SK-N-SH (cell line): ENCODE measurements at regions not wholly inside any gene's neighbourhood (a gene's known extent, or its start where the extent isn't known, plus 50 kb on each side); places are given as distances from the start of the nearest gene placed in this dataset.

Experiments used
- CTCF ChIA-PET: fragments of 300-600, 350-600 bp; formaldehyde crosslinking; extraction: SDS; loops from one replicate; lab custom pipeline; 2021; lab: Yijun Ruan, JAX
- POLR2A ChIA-PET: fragments of 350-600 bp; sonication (Branson Sonifier 250); formaldehyde crosslinking; extraction: SDS; loops from one replicate; lab custom pipeline; 2020; ENCODE audit warnings: antibody characterized with exemption, inconsistent platforms; lab: Yijun Ruan, JAX
- DNase-seq: peaks from one replicate; pipeline ENCODE4 v3.0.0; 2012
- H2AFZ ChIP-seq: fragments of 200-600 bp; sonication (generic); 2 replicates; pipeline ENCODE4 v1.8.1; 2016; ENCODE audit warnings: antibody characterized with exemption, mild to moderate bottlenecking, low read depth
- H3F3A ChIP-seq: fragments of 200-600 bp; sonication (generic); replicated peaks from 2 replicates; pipeline ENCODE3; 2016; ENCODE audit warnings: antibody characterized with exemption, mild to moderate bottlenecking; ENCODE audit not compliant: insufficient read depth
- H3K27ac ChIP-seq, 2 experiments: fragments of 200-500 bp in 1 of 2; fragments of 200-600 bp in 1 of 2; sonication (Bioruptor generic) in 1 of 2; sonication (generic), shearing (Covaris generic) in 1 of 2; 2 replicates each; pipeline versions ENCODE4 v1.5.1 to v1.6.1; 2014 to 2016; ENCODE audit warnings: low read depth in 2 of 2, inconsistent platforms in 1 of 2, low read length in 1 of 2, mild to moderate bottlenecking in 1 of 2, mixed read lengths in 1 of 2
- H3K27me3 ChIP-seq: fragments of 200-600 bp; sonication (generic), shearing (Covaris generic); 2 replicates; pipeline ENCODE4 v1.6.1; 2016; ENCODE audit warnings: mixed run types; ENCODE audit not compliant: insufficient read depth
- H3K36me3 ChIP-seq, 2 experiments: fragments of 200-500 bp in 1 of 2; fragments of 200-600 bp in 1 of 2; sonication (Bioruptor generic) in 1 of 2; sonication (generic) in 1 of 2; replicated peaks in 1 of 2; 2 replicates each; pipeline versions ENCODE3 to v1.5.1; 2014 to 2016; ENCODE audit warnings: low read length in 1 of 2, mild to moderate bottlenecking in 1 of 2; ENCODE audit not compliant: insufficient read depth in 2 of 2, control insufficient read depth in 1 of 2
- H3K4me1 ChIP-seq, 2 experiments: fragments of 200-500 bp in 1 of 2; fragments of 200-600 bp in 1 of 2; sonication (Bioruptor generic) in 1 of 2; sonication (generic), shearing (Covaris generic) in 1 of 2; 2 replicates each; pipeline versions ENCODE4 v1.5.1 to v1.6.1; 2014 to 2016; ENCODE audit warnings: low read depth in 1 of 2, low read length in 1 of 2, mixed run types in 1 of 2; ENCODE audit not compliant: insufficient read depth in 2 of 2, control insufficient read depth in 1 of 2
- H3K4me2 ChIP-seq: fragments of 200-600 bp; sonication (generic), shearing (Covaris generic); 2 replicates; pipeline ENCODE4 v1.6.1; 2017; ENCODE audit warnings: mixed run types
- H3K4me3 ChIP-seq, 2 experiments: fragments of 200-500 bp in 1 of 2; fragments of 200-600 bp in 1 of 2; sonication (Bioruptor generic) in 1 of 2; sonication (generic), shearing (Covaris generic) in 1 of 2; 2 replicates each; pipeline versions ENCODE4 v1.5.1 to v1.8.1; 2014 to 2016; ENCODE audit warnings: low read depth in 2 of 2, inconsistent platforms in 1 of 2, low read length in 1 of 2, mild to moderate bottlenecking in 1 of 2, mixed read lengths in 1 of 2, moderate library complexity in 1 of 2
- H3K79me2 ChIP-seq: fragments of 200-600 bp; sonication (generic); 2 replicates; pipeline ENCODE4 v1.8.1; 2017; ENCODE audit warnings: mild to moderate bottlenecking; ENCODE audit not compliant: insufficient read depth
- H3K9ac ChIP-seq: fragments of 200-600 bp; sonication (generic); 2 replicates; pipeline ENCODE4 v1.6.1; 2017; ENCODE audit warnings: mixed run types
- H3K9me2 ChIP-seq: fragments of 200-600 bp; sonication (generic); 2 replicates; pipeline ENCODE4 v1.6.1; 2017; ENCODE audit warnings: mixed run types
- H3K9me3 ChIP-seq: fragments of 200-600 bp; sonication (generic); 2 replicates; pipeline ENCODE4 v1.6.1; 2017; ENCODE audit warnings: mixed run types, mild to moderate bottlenecking, moderate library complexity
- H4K20me1 ChIP-seq: fragments of 200-600 bp; sonication (generic); 2 replicates; pipeline ENCODE4 v1.6.1; 2017; ENCODE audit warnings: mild to moderate bottlenecking, mixed run types; ENCODE audit not compliant: insufficient read depth
- EZH2phosphoT487 ChIP-seq: fragments of 200-600 bp; sonication (generic); IDR thresholded peaks from 2 replicates; pipeline ENCODE4 v1.6.1; 2017; ENCODE audit warnings: low read depth, mixed run types, mild to moderate bottlenecking, antibody characterized with exemption, moderate library complexity, borderline replicate concordance
- FOSL2 ChIP-seq: IDR thresholded peaks from 2 replicates; pipeline ENCODE4 v1.4.0; 2012; ENCODE audit warnings: low read depth, mild to moderate bottlenecking, moderate library complexity, borderline replicate concordance
- FOXJ3 ChIP-seq: sonication (generic); formaldehyde crosslinking; IDR thresholded peaks from 2 replicates; pipeline ENCODE4 v1.5.1; 2020; ENCODE audit warnings: mild to moderate bottlenecking, missing genetic modification reagents
- FOXM1 ChIP-seq: IDR thresholded peaks from 2 replicates; pipeline ENCODE4 v1.4.0; 2012; ENCODE audit warnings: low read depth, mild to moderate bottlenecking
- GABPA ChIP-seq: IDR thresholded peaks from 2 replicates; pipeline ENCODE4 v1.4.0; 2012; ENCODE audit warnings: low read depth, mild to moderate bottlenecking
- MEF2A ChIP-seq: IDR thresholded peaks from 2 replicates; pipeline ENCODE4 v1.4.0; 2012; ENCODE audit warnings: low read depth, borderline replicate concordance
- MXI1 ChIP-seq: IDR thresholded peaks from 2 replicates; pipeline ENCODE4 v1.6.1; 2012; ENCODE audit warnings: mild to moderate bottlenecking, low read depth, low read length, improper control_type of control experiment
- NFIC ChIP-seq: IDR thresholded peaks from 2 replicates; pipeline ENCODE4 v1.4.0; 2012; ENCODE audit warnings: borderline replicate concordance
- POLR2AphosphoS5 ChIP-seq: IDR thresholded peaks from 2 replicates; pipeline ENCODE4 v1.6.1; 2012; ENCODE audit warnings: low read depth, low read length
- RCOR1 ChIP-seq: fragments of 150-350 bp; IDR thresholded peaks from 2 replicates; pipeline ENCODE4 v1.6.1; 2017; ENCODE audit warnings: antibody characterized with exemption, low read length
- RFX5 ChIP-seq: IDR thresholded peaks from 2 replicates; pipeline ENCODE4 v1.6.1; 2012; ENCODE audit warnings: mild to moderate bottlenecking, improper control_type of control experiment, low read length
- RXRA ChIP-seq: IDR thresholded peaks from 2 replicates; pipeline ENCODE4 v1.4.0; 2012; ENCODE audit warnings: low read depth, mild to moderate bottlenecking, borderline replicate concordance
- SIN3A ChIP-seq: IDR thresholded peaks from 2 replicates; pipeline ENCODE4 v1.6.1; 2012; ENCODE audit warnings: low read depth, mild to moderate bottlenecking, low read length, moderate library complexity, borderline replicate concordance
- SMC3 ChIP-seq: IDR thresholded peaks from 2 replicates; pipeline ENCODE4 v1.6.1; 2012; ENCODE audit warnings: low read depth, low read length, improper control_type of control experiment
- TAF1 ChIP-seq: IDR thresholded peaks from 2 replicates; pipeline ENCODE4 v1.6.1; 2012; ENCODE audit warnings: low read depth, mild to moderate bottlenecking, low read length, moderate library complexity, borderline replicate concordance
- TCF12 ChIP-seq: IDR thresholded peaks from 2 replicates; pipeline ENCODE4 v1.4.0; 2012
- YY1 ChIP-seq: IDR thresholded peaks from 2 replicates; pipeline ENCODE4 v1.4.0; 2012; ENCODE audit warnings: low read depth, mild to moderate bottlenecking
- WGBS: methylation state at CpG from one replicate; pipeline ENCODE4 v1.1.6; 2017; ENCODE audit warnings: low lambda C conversion rate; 5-methylcytosine and 5-hydroxymethylcytosine counted together
- TF ChIP-seq, protein P1 (sequence below): IDR thresholded peaks from 2 replicates; pipeline ENCODE4; 2012
- TF ChIP-seq, protein P2 (sequence below): IDR thresholded peaks from 2 replicates; pipeline ENCODE4 v1.4.0; 2012; ENCODE audit warnings: low read depth, borderline replicate concordance
- TF ChIP-seq, protein P3 (sequence below): fragments of 200-600 bp; sonication (generic); IDR thresholded peaks from 2 replicates; pipeline ENCODE4 v1.6.1; 2017; ENCODE audit warnings: antibody characterized with exemption, mild to moderate bottlenecking, moderate library complexity
- TF ChIP-seq, protein P4 (sequence below): IDR thresholded peaks from 2 replicates; pipeline ENCODE4 v1.4.0; 2012; ENCODE audit warnings: low read depth, borderline replicate concordance
- TF ChIP-seq, protein P5 (sequence below): IDR thresholded peaks from 2 replicates; pipeline ENCODE4 v1.4.0; 2012; ENCODE audit warnings: low read depth

DNA sequence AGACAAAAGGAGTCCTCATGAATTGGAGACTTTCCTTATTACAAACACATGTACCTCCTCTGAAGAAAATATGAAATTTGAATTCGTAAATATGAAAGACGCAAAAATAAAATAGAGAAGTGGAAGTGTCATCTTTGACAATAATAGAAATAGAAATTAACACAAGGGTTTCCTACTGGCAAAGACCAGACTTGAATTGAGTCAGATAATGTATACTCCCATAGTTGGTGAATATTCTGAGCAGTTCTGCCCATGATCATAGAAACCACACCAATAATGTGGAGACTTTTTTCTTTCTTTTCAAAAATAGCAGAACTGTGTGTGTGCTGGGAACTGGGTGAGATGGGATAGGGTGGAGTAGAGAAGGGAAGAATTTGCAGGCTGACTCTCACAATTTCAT, 277.7 kb upstream of the TET2 start (continued):
- TF ChIP-seq, protein P1, sequence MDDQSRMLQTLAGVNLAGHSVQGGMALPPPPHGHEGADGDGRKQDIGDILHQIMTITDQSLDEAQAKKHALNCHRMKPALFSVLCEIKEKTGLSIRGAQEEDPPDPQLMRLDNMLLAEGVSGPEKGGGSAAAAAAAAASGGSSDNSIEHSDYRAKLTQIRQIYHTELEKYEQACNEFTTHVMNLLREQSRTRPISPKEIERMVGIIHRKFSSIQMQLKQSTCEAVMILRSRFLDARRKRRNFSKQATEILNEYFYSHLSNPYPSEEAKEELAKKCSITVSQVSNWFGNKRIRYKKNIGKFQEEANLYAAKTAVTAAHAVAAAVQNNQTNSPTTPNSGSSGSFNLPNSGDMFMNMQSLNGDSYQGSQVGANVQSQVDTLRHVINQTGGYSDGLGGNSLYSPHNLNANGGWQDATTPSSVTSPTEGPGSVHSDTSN = no peak

DNA sequence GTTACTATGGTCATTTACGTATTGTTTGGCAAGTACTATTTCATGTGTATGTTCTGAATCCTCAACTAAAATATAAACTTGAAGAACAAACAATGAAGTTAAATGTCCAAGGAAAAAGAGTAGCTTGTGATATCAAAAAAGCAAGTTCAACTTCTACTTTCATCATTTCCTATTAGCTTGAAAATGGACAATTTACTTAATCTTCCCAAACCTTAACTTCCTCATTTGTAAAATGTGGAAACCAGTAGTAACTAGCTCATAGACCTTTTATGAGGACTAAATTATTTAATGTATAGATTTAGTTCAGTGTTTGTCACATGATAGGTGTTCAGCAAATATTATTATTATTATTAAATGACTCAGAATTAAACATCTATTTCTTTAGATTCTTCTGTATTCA, 276.8 kb upstream of the TET2 start:
- Histone ChIP-seq H3K9me3 (no peaks in the 10 kb centered on the region), H3K79me2 (no peaks in the 10 kb centered on the region), H3K9ac (no peak overlapping the region), H3F3A (no peaks in the 10 kb centered on the region), H3K36me3 (no peaks in the 10 kb centered on the region), H2AFZ (no peak overlapping the region), H3K4me1 (no peaks in the 10 kb centered on the region), H3K4me3 (no peak overlapping the region), H3K4me2 (no peak overlapping the region), H3K9me2 (no peaks in the 10 kb centered on the region), H4K20me1 (no peaks in the 10 kb centered on the region), H3K27ac (no peak overlapping the region)
- POLR2A ChIA-PET = no interaction called here
- CTCF ChIA-PET = interaction anchor here (1.7 kb wide), 1 partner anchor 10 kb away, joined by 17 read pairs; no protein-coding TSS in a partner anchor
- 54% methylated on average over 1 of the region's 1 CpG for WGBS
- no peak for TF ChIP-seq NFIC
- no peak for TF ChIP-seq FOXM1
- TF ChIP-seq TAF1 = no peak
- TF ChIP-seq FOSL2 = no peak
- no peak for TF ChIP-seq GABPA
- no peak for TF ChIP-seq POLR2AphosphoS5
- TF ChIP-seq, protein P2, sequence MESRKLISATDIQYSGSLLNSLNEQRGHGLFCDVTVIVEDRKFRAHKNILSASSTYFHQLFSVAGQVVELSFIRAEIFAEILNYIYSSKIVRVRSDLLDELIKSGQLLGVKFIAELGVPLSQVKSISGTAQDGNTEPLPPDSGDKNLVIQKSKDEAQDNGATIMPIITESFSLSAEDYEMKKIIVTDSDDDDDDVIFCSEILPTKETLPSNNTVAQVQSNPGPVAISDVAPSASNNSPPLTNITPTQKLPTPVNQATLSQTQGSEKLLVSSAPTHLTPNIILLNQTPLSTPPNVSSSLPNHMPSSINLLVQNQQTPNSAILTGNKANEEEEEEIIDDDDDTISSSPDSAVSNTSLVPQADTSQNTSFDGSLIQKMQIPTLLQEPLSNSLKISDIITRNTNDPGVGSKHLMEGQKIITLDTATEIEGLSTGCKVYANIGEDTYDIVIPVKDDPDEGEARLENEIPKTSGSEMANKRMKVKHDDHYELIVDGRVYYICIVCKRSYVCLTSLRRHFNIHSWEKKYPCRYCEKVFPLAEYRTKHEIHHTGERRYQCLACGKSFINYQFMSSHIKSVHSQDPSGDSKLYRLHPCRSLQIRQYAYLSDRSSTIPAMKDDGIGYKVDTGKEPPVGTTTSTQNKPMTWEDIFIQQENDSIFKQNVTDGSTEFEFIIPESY = no peak
- TF ChIP-seq, all 33 proteins: peak for 0
- H3K27me3 ChIP-seq = no peaks in the 10 kb centered on the region
- DNase-seq = no peak

GRCh38 chr4:104870495-104871233, 276.0 kb upstream of the TET2 start:
- Histone ChIP-seq H3K36me3 (no peaks in the 10 kb centered on the region), H4K20me1 (no peaks in the 10 kb centered on the region), H3K4me3 (no peak overlapping the region), H3K27me3 (no peaks in the 10 kb centered on the region), H3K9me2 (no peaks in the 10 kb centered on the region), H3K9me3 (no peaks in the 10 kb centered on the region), H3K27ac (no peak overlapping the region), H3K9ac (no peak overlapping the region), H3K4me1 (no peaks in the 10 kb centered on the region), H3F3A (no peaks in the 10 kb centered on the region), H3K79me2 (no peaks in the 10 kb centered on the region), H2AFZ (no peak overlapping the region), H3K4me2 (no peak overlapping the region)
- ChIA-PET POLR2A (no interaction called here), CTCF (interaction anchor here (1.7 kb wide), 1 partner anchor 11 kb away, joined by 17 read pairs; no protein-coding TSS in a partner anchor)
- DNase-seq = no peak
- 0% methylated on average over 2 of the region's 2 CpGs for WGBS
- TF ChIP-seq YY1 (no peak), MEF2A (no peak), MXI1 (no peak), FOSL2 (no peak), SMC3 (no peak), EZH2phosphoT487 (no peak), SIN3A (no peak), RXRA (no peak), RCOR1 (no peak), TCF12 (no peak), RFX5 (no peak), FOXJ3 (no peak), GABPA (no peak)
- TF ChIP-seq, protein P3, sequence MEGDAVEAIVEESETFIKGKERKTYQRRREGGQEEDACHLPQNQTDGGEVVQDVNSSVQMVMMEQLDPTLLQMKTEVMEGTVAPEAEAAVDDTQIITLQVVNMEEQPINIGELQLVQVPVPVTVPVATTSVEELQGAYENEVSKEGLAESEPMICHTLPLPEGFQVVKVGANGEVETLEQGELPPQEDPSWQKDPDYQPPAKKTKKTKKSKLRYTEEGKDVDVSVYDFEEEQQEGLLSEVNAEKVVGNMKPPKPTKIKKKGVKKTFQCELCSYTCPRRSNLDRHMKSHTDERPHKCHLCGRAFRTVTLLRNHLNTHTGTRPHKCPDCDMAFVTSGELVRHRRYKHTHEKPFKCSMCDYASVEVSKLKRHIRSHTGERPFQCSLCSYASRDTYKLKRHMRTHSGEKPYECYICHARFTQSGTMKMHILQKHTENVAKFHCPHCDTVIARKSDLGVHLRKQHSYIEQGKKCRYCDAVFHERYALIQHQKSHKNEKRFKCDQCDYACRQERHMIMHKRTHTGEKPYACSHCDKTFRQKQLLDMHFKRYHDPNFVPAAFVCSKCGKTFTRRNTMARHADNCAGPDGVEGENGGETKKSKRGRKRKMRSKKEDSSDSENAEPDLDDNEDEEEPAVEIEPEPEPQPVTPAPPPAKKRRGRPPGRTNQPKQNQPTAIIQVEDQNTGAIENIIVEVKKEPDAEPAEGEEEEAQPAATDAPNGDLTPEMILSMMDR = no peak
- TF ChIP-seq, protein P4, sequence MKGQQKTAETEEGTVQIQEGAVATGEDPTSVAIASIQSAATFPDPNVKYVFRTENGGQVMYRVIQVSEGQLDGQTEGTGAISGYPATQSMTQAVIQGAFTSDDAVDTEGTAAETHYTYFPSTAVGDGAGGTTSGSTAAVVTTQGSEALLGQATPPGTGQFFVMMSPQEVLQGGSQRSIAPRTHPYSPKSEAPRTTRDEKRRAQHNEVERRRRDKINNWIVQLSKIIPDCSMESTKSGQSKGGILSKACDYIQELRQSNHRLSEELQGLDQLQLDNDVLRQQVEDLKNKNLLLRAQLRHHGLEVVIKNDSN = no peak
- TF ChIP-seq, protein P5, sequence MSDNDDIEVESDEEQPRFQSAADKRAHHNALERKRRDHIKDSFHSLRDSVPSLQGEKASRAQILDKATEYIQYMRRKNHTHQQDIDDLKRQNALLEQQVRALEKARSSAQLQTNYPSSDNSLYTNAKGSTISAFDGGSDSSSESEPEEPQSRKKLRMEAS = no peak
